OCI-LY1 (cell line): ENCODE measurements at regions not wholly inside any gene's neighbourhood (a gene's known extent, or its start where the extent isn't known, plus 50 kb on each side); places are given as distances from the start of the nearest gene placed in this dataset.

Source experiments
- H2AFZ ChIP-seq: fragments of 200-600 bp; sonication (generic), shearing (Covaris generic); 2 replicates; pipeline ENCODE4 v1.6.0; 2014; ENCODE audit warnings: antibody characterized with exemption, mild to moderate bottlenecking, low read length
- H3F3A ChIP-seq: fragments of 200-600 bp; sonication (generic), shearing (Covaris generic); 2 replicates; pipeline ENCODE4 v1.6.0; 2014; ENCODE audit warnings: mild to moderate bottlenecking, antibody characterized with exemption, low read length, moderate library complexity; ENCODE audit not compliant: insufficient read depth
- H3K27ac ChIP-seq: fragments of 200-600 bp; sonication (generic); 2 replicates; pipeline ENCODE4 v1.5.1; 2014; ENCODE audit warnings: low read length, mixed run types, mild to moderate bottlenecking, low read depth; ENCODE audit not compliant: poor library complexity, severe bottlenecking
- H3K27me3 ChIP-seq: fragments of 200-600 bp; sonication (generic); 2 replicates; pipeline ENCODE4 v1.6.0; 2014; ENCODE audit warnings: antibody characterized with exemption, mild to moderate bottlenecking, low read length, moderate library complexity; ENCODE audit not compliant: insufficient read depth
- H3K36me3 ChIP-seq: fragments of 200-600 bp; sonication (generic); 2 replicates; pipeline ENCODE4 v1.6.1; 2014; ENCODE audit warnings: mild to moderate bottlenecking, antibody characterized with exemption, low read length, moderate library complexity, mixed read lengths; ENCODE audit not compliant: insufficient read depth
- H3K4me1 ChIP-seq: fragments of 200-600 bp; sonication (generic); 2 replicates; pipeline ENCODE4 v1.5.1; 2014; ENCODE audit warnings: mild to moderate bottlenecking, low read length, moderate library complexity; ENCODE audit not compliant: insufficient read depth, severe bottlenecking
- H3K4me2 ChIP-seq: fragments of 200-600 bp; sonication (generic), shearing (Covaris generic); 2 replicates; pipeline ENCODE4 v1.6.1; 2014; ENCODE audit warnings: low read length
- H3K4me3 ChIP-seq: fragments of 200-600 bp; sonication (generic); 2 replicates; pipeline ENCODE4 v1.5.1; 2014; ENCODE audit warnings: low read length, low read depth, mild to moderate bottlenecking, mixed read lengths; ENCODE audit not compliant: poor library complexity, severe bottlenecking
- H3K79me2 ChIP-seq: fragments of 200-600 bp; shearing (Covaris generic); 2 replicates; pipeline ENCODE4 v1.6.1; 2016; ENCODE audit warnings: mixed run types, low read length, mixed read lengths; ENCODE audit not compliant: insufficient read depth
- H3K9ac ChIP-seq: fragments of 200-600 bp; sonication (generic), shearing (Covaris generic); 2 replicates; pipeline ENCODE4 v1.6.1; 2014; ENCODE audit warnings: mild to moderate bottlenecking, low read length, mixed read lengths
- H3K9me2 ChIP-seq: fragments of 200-600 bp; sonication (generic), shearing (Covaris generic); 2 replicates; pipeline ENCODE4 v1.6.1; 2014; ENCODE audit warnings: low read depth, mild to moderate bottlenecking, low read length, mixed read lengths
- H3K9me3 ChIP-seq: fragments of 200-600 bp; shearing (Covaris generic); 2 replicates; pipeline ENCODE4 v1.6.1; 2014; ENCODE audit warnings: low read length, mixed read lengths
- H4K20me1 ChIP-seq: fragments of 200-600 bp; sonication (generic), shearing (Covaris generic); 2 replicates; pipeline ENCODE4 v1.6.0; 2016; ENCODE audit warnings: mild to moderate bottlenecking, low read length; ENCODE audit not compliant: insufficient read depth
- EZH2 ChIP-seq: fragments of 200-600 bp; sonication (generic), shearing (Covaris generic); IDR thresholded peaks from 2 replicates; pipeline ENCODE4 v1.8.0; 2017; ENCODE audit warnings: borderline replicate concordance, mixed run types, mild to moderate bottlenecking, antibody characterized with exemption, low read length, moderate library complexity, mixed read lengths
- TF ChIP-seq, protein P1 (sequence below): fragments of 200-600 bp; sonication (generic), shearing (Covaris generic); IDR thresholded peaks from 2 replicates; pipeline ENCODE4 v1.5.1; 2017; ENCODE audit warnings: mild to moderate bottlenecking, antibody characterized with exemption, low read length, moderate library complexity, mixed read lengths

DNA sequence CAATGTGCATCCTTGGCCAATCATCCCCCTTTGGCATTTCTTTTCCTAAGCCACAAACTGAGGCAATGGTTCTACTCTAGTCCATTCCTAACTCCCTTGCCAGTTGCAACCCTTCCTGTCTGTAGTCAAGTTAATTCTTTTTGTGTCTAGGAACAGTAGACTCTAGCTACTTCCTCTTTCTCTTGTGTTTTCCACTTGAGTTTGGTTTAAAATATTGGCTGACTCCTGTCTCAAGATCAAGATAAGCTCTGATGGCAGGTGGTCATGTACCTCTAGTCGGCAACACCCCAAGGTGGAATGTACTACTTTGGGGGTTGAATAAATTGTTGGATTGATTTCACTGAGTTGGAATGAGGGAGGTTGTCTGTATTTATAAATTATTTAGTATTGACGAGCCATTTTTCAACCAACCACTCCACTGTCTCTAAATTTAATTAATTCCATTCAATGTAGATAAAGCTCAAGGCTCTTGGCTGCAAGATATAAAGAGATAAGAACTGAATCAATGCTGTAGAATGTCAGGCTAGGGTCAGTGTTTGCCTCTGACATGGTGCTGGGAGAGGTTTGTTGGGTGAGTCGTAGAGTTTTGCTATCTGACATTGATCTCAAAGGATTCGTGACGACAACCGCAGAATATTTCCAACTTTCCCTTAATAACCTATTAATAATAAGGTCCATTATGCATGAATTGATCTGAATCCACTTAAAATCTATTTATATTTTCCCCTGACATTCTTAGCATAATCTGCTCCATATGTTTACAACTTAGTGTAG lies 188.7 kb upstream of the APCDD1 start:
- no peak overlapping the region for H3K4me2 ChIP-seq
- TF ChIP-seq, protein P1, sequence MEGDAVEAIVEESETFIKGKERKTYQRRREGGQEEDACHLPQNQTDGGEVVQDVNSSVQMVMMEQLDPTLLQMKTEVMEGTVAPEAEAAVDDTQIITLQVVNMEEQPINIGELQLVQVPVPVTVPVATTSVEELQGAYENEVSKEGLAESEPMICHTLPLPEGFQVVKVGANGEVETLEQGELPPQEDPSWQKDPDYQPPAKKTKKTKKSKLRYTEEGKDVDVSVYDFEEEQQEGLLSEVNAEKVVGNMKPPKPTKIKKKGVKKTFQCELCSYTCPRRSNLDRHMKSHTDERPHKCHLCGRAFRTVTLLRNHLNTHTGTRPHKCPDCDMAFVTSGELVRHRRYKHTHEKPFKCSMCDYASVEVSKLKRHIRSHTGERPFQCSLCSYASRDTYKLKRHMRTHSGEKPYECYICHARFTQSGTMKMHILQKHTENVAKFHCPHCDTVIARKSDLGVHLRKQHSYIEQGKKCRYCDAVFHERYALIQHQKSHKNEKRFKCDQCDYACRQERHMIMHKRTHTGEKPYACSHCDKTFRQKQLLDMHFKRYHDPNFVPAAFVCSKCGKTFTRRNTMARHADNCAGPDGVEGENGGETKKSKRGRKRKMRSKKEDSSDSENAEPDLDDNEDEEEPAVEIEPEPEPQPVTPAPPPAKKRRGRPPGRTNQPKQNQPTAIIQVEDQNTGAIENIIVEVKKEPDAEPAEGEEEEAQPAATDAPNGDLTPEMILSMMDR, result no peak
- TF ChIP-seq EZH2, result no peak

GRCh38 chr18:10266334-10266590 lies 188.2 kb upstream of the APCDD1 start:
- Histone ChIP-seq H3K9me3 (no peaks in the 10 kb centered on the region), H3K9ac (no peak overlapping the region), H3K27me3 (no peaks in the 10 kb centered on the region), H3K4me1 (no peaks in the 10 kb centered on the region), H3K27ac (no peak overlapping the region), H3K4me2 (no peak overlapping the region), H3K79me2 (no peaks in the 10 kb centered on the region), H2AFZ (no peak overlapping the region), H3K36me3 (no peaks in the 10 kb centered on the region), H4K20me1 (no peaks in the 10 kb centered on the region), H3F3A (no peaks in the 10 kb centered on the region), H3K9me2 (no peaks in the 10 kb centered on the region), H3K4me3 (no peak overlapping the region)
- TF ChIP-seq, protein P1, result no peak
- no peak for TF ChIP-seq EZH2

More for the DNA sequence above, 188.7 kb upstream of the APCDD1 start:
- no peaks in the 10 kb centered on the region for H3K36me3 ChIP-seq
- no peaks in the 10 kb centered on the region for H4K20me1 ChIP-seq
- no peaks in the 10 kb centered on the region for H3K27me3 ChIP-seq
- H3K79me2 ChIP-seq, result no peaks in the 10 kb centered on the region
- no peak overlapping the region for H2AFZ ChIP-seq
- H3K9ac ChIP-seq, result no peak overlapping the region
- H3K4me1 ChIP-seq, result no peaks in the 10 kb centered on the region
- H3K9me2 ChIP-seq, result no peaks in the 10 kb centered on the region
- H3K4me3 ChIP-seq, result no peak overlapping the region
- H3K27ac ChIP-seq, result no peak overlapping the region
- H3K9me3 ChIP-seq, result no peaks in the 10 kb centered on the region
- H3F3A ChIP-seq, result no peaks in the 10 kb centered on the region

DNA sequence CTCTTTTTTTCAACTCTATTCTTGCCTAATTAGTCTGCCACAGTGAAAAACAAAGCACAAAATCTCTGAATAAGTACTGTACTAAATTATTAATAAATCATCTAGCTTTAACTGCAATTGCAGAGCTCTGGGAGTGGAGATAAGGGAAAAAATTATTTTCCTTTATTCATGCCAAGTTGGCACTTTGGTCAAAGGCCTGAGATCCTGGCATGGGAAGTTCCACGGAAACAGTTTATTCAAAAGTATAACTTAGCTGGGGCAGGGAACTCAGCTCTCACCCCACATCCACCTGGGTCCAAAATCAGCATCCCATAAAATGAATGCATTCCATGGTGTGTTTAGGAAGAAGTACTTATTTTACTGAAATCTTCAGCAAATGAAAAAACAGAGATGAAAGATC lies 185.2 kb upstream of the APCDD1 start:
- no peaks in the 10 kb centered on the region for H3K4me1 ChIP-seq
- no peak overlapping the region for H3K4me2 ChIP-seq
- no peaks in the 10 kb centered on the region for H4K20me1 ChIP-seq
- H3K9ac ChIP-seq, result no peak overlapping the region
- H3K27me3 ChIP-seq, result no peaks in the 10 kb centered on the region
- no peaks in the 10 kb centered on the region for H3K36me3 ChIP-seq
- no peak for TF ChIP-seq EZH2
- TF ChIP-seq, protein P1, result no peak
- H3K9me2 ChIP-seq, result no peaks in the 10 kb centered on the region
- no peaks in the 10 kb centered on the region for H3K79me2 ChIP-seq
- H3K9me3 ChIP-seq, result no peaks in the 10 kb centered on the region
- H2AFZ ChIP-seq, result no peak overlapping the region
- no peaks in the 10 kb centered on the region for H3F3A ChIP-seq
- H3K4me3 ChIP-seq, result no peak overlapping the region
- H3K27ac ChIP-seq, result no peak overlapping the region
